SK-N-SH (cell line): ENCODE measurements at regions not wholly inside any gene's neighbourhood (a gene's known extent, or its start where the extent isn't known, plus 50 kb on each side); places are given as distances from the start of the nearest gene placed in this dataset.

ENCODE experiments used
- CTCF ChIA-PET: fragments of 300-600, 350-600 bp; formaldehyde crosslinking; extraction: SDS; loops from one replicate; lab custom pipeline; 2021; lab: Yijun Ruan, JAX
- POLR2A ChIA-PET: fragments of 350-600 bp; sonication (Branson Sonifier 250); formaldehyde crosslinking; extraction: SDS; loops from one replicate; lab custom pipeline; 2020; ENCODE audit warnings: antibody characterized with exemption, inconsistent platforms; lab: Yijun Ruan, JAX
- DNase-seq: peaks from one replicate; pipeline ENCODE4 v3.0.0; 2012
- H2AFZ ChIP-seq: fragments of 200-600 bp; sonication (generic); 2 replicates; pipeline ENCODE4 v1.8.1; 2016; ENCODE audit warnings: antibody characterized with exemption, mild to moderate bottlenecking, low read depth
- H3F3A ChIP-seq: fragments of 200-600 bp; sonication (generic); replicated peaks from 2 replicates; pipeline ENCODE3; 2016; ENCODE audit warnings: antibody characterized with exemption, mild to moderate bottlenecking; ENCODE audit not compliant: insufficient read depth
- H3K27ac ChIP-seq, 2 experiments: fragments of 200-500 bp in 1 of 2; fragments of 200-600 bp in 1 of 2; sonication (Bioruptor generic) in 1 of 2; sonication (generic), shearing (Covaris generic) in 1 of 2; 2 replicates each; pipeline versions ENCODE4 v1.5.1 to v1.6.1; 2014 to 2016; ENCODE audit warnings: low read depth in 2 of 2, inconsistent platforms in 1 of 2, low read length in 1 of 2, mild to moderate bottlenecking in 1 of 2, mixed read lengths in 1 of 2
- H3K27me3 ChIP-seq: fragments of 200-600 bp; sonication (generic), shearing (Covaris generic); 2 replicates; pipeline ENCODE4 v1.6.1; 2016; ENCODE audit warnings: mixed run types; ENCODE audit not compliant: insufficient read depth
- H3K36me3 ChIP-seq, 2 experiments: fragments of 200-500 bp in 1 of 2; fragments of 200-600 bp in 1 of 2; sonication (Bioruptor generic) in 1 of 2; sonication (generic) in 1 of 2; replicated peaks in 1 of 2; 2 replicates each; pipeline versions ENCODE3 to v1.5.1; 2014 to 2016; ENCODE audit warnings: low read length in 1 of 2, mild to moderate bottlenecking in 1 of 2; ENCODE audit not compliant: insufficient read depth in 2 of 2, control insufficient read depth in 1 of 2
- H3K4me1 ChIP-seq, 2 experiments: fragments of 200-500 bp in 1 of 2; fragments of 200-600 bp in 1 of 2; sonication (Bioruptor generic) in 1 of 2; sonication (generic), shearing (Covaris generic) in 1 of 2; 2 replicates each; pipeline versions ENCODE4 v1.5.1 to v1.6.1; 2014 to 2016; ENCODE audit warnings: low read depth in 1 of 2, low read length in 1 of 2, mixed run types in 1 of 2; ENCODE audit not compliant: insufficient read depth in 2 of 2, control insufficient read depth in 1 of 2
- H3K4me2 ChIP-seq: fragments of 200-600 bp; sonication (generic), shearing (Covaris generic); 2 replicates; pipeline ENCODE4 v1.6.1; 2017; ENCODE audit warnings: mixed run types
- H3K4me3 ChIP-seq, 2 experiments: fragments of 200-500 bp in 1 of 2; fragments of 200-600 bp in 1 of 2; sonication (Bioruptor generic) in 1 of 2; sonication (generic), shearing (Covaris generic) in 1 of 2; 2 replicates each; pipeline versions ENCODE4 v1.5.1 to v1.8.1; 2014 to 2016; ENCODE audit warnings: low read depth in 2 of 2, inconsistent platforms in 1 of 2, low read length in 1 of 2, mild to moderate bottlenecking in 1 of 2, mixed read lengths in 1 of 2, moderate library complexity in 1 of 2
- H3K79me2 ChIP-seq: fragments of 200-600 bp; sonication (generic); 2 replicates; pipeline ENCODE4 v1.8.1; 2017; ENCODE audit warnings: mild to moderate bottlenecking; ENCODE audit not compliant: insufficient read depth
- H3K9ac ChIP-seq: fragments of 200-600 bp; sonication (generic); 2 replicates; pipeline ENCODE4 v1.6.1; 2017; ENCODE audit warnings: mixed run types
- H3K9me2 ChIP-seq: fragments of 200-600 bp; sonication (generic); 2 replicates; pipeline ENCODE4 v1.6.1; 2017; ENCODE audit warnings: mixed run types
- H3K9me3 ChIP-seq: fragments of 200-600 bp; sonication (generic); 2 replicates; pipeline ENCODE4 v1.6.1; 2017; ENCODE audit warnings: mixed run types, mild to moderate bottlenecking, moderate library complexity
- H4K20me1 ChIP-seq: fragments of 200-600 bp; sonication (generic); 2 replicates; pipeline ENCODE4 v1.6.1; 2017; ENCODE audit warnings: mild to moderate bottlenecking, mixed run types; ENCODE audit not compliant: insufficient read depth
- CHD2 ChIP-seq: fragments of 150-350 bp; IDR thresholded peaks from 2 replicates; pipeline ENCODE4 v1.6.1; 2018; ENCODE audit warnings: low read length; ENCODE audit not compliant: partially characterized antibody
- EZH2phosphoT487 ChIP-seq: fragments of 200-600 bp; sonication (generic); IDR thresholded peaks from 2 replicates; pipeline ENCODE4 v1.6.1; 2017; ENCODE audit warnings: low read depth, mixed run types, mild to moderate bottlenecking, antibody characterized with exemption, moderate library complexity, borderline replicate concordance
- FOXJ3 ChIP-seq: sonication (generic); formaldehyde crosslinking; IDR thresholded peaks from 2 replicates; pipeline ENCODE4 v1.5.1; 2020; ENCODE audit warnings: mild to moderate bottlenecking, missing genetic modification reagents
- FOXM1 ChIP-seq: IDR thresholded peaks from 2 replicates; pipeline ENCODE4 v1.4.0; 2012; ENCODE audit warnings: low read depth, mild to moderate bottlenecking
- GABPA ChIP-seq: IDR thresholded peaks from 2 replicates; pipeline ENCODE4 v1.4.0; 2012; ENCODE audit warnings: low read depth, mild to moderate bottlenecking
- IRF3 ChIP-seq: fragments of 150-350 bp; IDR thresholded peaks from 2 replicates; pipeline ENCODE4 v1.6.1; 2016; ENCODE audit warnings: mild to moderate bottlenecking, low read depth, low read length
- MAX ChIP-seq: IDR thresholded peaks from 2 replicates; pipeline ENCODE4 v1.4.0; 2012; ENCODE audit warnings: low read depth
- MEF2A ChIP-seq: IDR thresholded peaks from 2 replicates; pipeline ENCODE4 v1.4.0; 2012; ENCODE audit warnings: low read depth, borderline replicate concordance
- MXI1 ChIP-seq: IDR thresholded peaks from 2 replicates; pipeline ENCODE4 v1.6.1; 2012; ENCODE audit warnings: mild to moderate bottlenecking, low read depth, low read length, improper control_type of control experiment
- NFIC ChIP-seq: IDR thresholded peaks from 2 replicates; pipeline ENCODE4 v1.4.0; 2012; ENCODE audit warnings: borderline replicate concordance
- NRF1 ChIP-seq: IDR thresholded peaks from 2 replicates; pipeline ENCODE4 v1.6.1; 2012; ENCODE audit warnings: low read depth, mild to moderate bottlenecking, low read length
- RAD21 ChIP-seq: IDR thresholded peaks from 2 replicates; pipeline ENCODE4 v1.6.1; 2012; ENCODE audit warnings: mild to moderate bottlenecking, low read length
- RCOR1 ChIP-seq: fragments of 150-350 bp; IDR thresholded peaks from 2 replicates; pipeline ENCODE4 v1.6.1; 2017; ENCODE audit warnings: antibody characterized with exemption, low read length
- RFX5 ChIP-seq: IDR thresholded peaks from 2 replicates; pipeline ENCODE4 v1.6.1; 2012; ENCODE audit warnings: mild to moderate bottlenecking, improper control_type of control experiment, low read length
- TAF1 ChIP-seq: IDR thresholded peaks from 2 replicates; pipeline ENCODE4 v1.6.1; 2012; ENCODE audit warnings: low read depth, mild to moderate bottlenecking, low read length, moderate library complexity, borderline replicate concordance
- TEAD4 ChIP-seq: IDR thresholded peaks from 2 replicates; pipeline ENCODE4 v1.4.0; 2012; ENCODE audit warnings: mild to moderate bottlenecking, borderline replicate concordance; ENCODE audit not compliant: insufficient read depth
- YY1 ChIP-seq: IDR thresholded peaks from 2 replicates; pipeline ENCODE4 v1.4.0; 2012; ENCODE audit warnings: low read depth, mild to moderate bottlenecking
- WGBS: methylation state at CpG from one replicate; pipeline ENCODE4 v1.1.6; 2017; ENCODE audit warnings: low lambda C conversion rate; 5-methylcytosine and 5-hydroxymethylcytosine counted together
- TF ChIP-seq, protein P1 (sequence below): fragments of 200-600 bp; sonication (generic); IDR thresholded peaks from 2 replicates; pipeline ENCODE4 v1.6.1; 2017; ENCODE audit warnings: antibody characterized with exemption, mild to moderate bottlenecking, moderate library complexity

- WGBS, result 50% methylated on average over 4 of the region's 4 CpGs
- Histone ChIP-seq H3K4me2 (no peak overlapping the region), H3K4me1 (peaks cover 5 to 19% of the 10 kb centered on the region in 2 experiments; a peak in 3 of 4 replicates), H3K9ac (no peak overlapping the region), H2AFZ (no peak overlapping the region)
- no peak for TF ChIP-seq RCOR1
- no peak for TF ChIP-seq TAF1
- no peak for TF ChIP-seq TEAD4
- TF ChIP-seq, protein P1, sequence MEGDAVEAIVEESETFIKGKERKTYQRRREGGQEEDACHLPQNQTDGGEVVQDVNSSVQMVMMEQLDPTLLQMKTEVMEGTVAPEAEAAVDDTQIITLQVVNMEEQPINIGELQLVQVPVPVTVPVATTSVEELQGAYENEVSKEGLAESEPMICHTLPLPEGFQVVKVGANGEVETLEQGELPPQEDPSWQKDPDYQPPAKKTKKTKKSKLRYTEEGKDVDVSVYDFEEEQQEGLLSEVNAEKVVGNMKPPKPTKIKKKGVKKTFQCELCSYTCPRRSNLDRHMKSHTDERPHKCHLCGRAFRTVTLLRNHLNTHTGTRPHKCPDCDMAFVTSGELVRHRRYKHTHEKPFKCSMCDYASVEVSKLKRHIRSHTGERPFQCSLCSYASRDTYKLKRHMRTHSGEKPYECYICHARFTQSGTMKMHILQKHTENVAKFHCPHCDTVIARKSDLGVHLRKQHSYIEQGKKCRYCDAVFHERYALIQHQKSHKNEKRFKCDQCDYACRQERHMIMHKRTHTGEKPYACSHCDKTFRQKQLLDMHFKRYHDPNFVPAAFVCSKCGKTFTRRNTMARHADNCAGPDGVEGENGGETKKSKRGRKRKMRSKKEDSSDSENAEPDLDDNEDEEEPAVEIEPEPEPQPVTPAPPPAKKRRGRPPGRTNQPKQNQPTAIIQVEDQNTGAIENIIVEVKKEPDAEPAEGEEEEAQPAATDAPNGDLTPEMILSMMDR, result no peak
- no peak for TF ChIP-seq RFX5
- TF ChIP-seq RAD21, result no peak
- TF ChIP-seq MXI1, result no peak
- TF ChIP-seq MAX, result no peak
- TF ChIP-seq IRF3, result no peak
- no peak for TF ChIP-seq FOXJ3 (CRISPR knock-in tag)
- no peak for TF ChIP-seq GABPA
- TF ChIP-seq FOXM1, result no peak
- TF ChIP-seq, all 33 proteins: peak for 0
- Histone ChIP-seq H3K36me3 (no peaks in the 10 kb centered on the region), H4K20me1 (no peaks in the 10 kb centered on the region), H3F3A (no peaks in the 10 kb centered on the region), H3K79me2 (no peaks in the 10 kb centered on the region), H3K27me3 (no peaks in the 10 kb centered on the region), H3K4me3 (no peak overlapping the region), H3K9me2 (no peaks in the 10 kb centered on the region), H3K9me3 (no peaks in the 10 kb centered on the region), H3K27ac (no peak overlapping the region)
- ChIA-PET POLR2A (interaction anchor here (0.6 kb wide), 1 partner anchor 951 kb away, joined by 3 read pairs; no protein-coding TSS in a partner anchor), CTCF (no interaction called here)
- no peak for DNase-seq
These were observed 549.4 kb upstream of the ATP2B1 start for GRCh38 chr12:90257927-90258624.

GRCh38 chr12:90254796-90255195 is 546.2 kb upstream of the ATP2B1 start:
- Histone ChIP-seq H3K9me3 (no peaks in the 10 kb centered on the region), H3K9me2 (no peaks in the 10 kb centered on the region), H3K79me2 (no peaks in the 10 kb centered on the region), H3K4me2 (no peak overlapping the region), H3K36me3 (no peaks in the 10 kb centered on the region), H3K4me1 (peaks cover 8 to 10% of the 10 kb centered on the region in 2 experiments; a peak in 2 of 4 replicates), H3F3A (no peaks in the 10 kb centered on the region), H3K27me3 (no peaks in the 10 kb centered on the region), H3K27ac (no peak overlapping the region), H4K20me1 (no peaks in the 10 kb centered on the region), H3K9ac (no peak overlapping the region), H2AFZ (no peak overlapping the region), H3K4me3 (no peak overlapping the region)
- DNase-seq, result no peak
- POLR2A ChIA-PET, result no interaction called here
- TF ChIP-seq YY1 (no peak), MEF2A (no peak), TAF1 (no peak), NRF1 (no peak), MAX (no peak), GABPA (no peak), NFIC (no peak), RFX5 (no peak), CHD2 (no peak), MXI1 (no peak), EZH2phosphoT487 (no peak), FOXM1 (no peak)
- TF ChIP-seq, protein P1, result no peak
- CTCF ChIA-PET, result no interaction called here
